H9 (cell line): ENCODE measurements at regions not wholly inside any gene's neighbourhood (a gene's known extent, or its start where the extent isn't known, plus 50 kb on each side); places are given as distances from the start of the nearest gene placed in this dataset.

Source experiments
- DNase-seq: peaks from one replicate; pipeline ENCODE4 v3.0.0-alpha.2; 2017
- H2AFZ ChIP-seq: one replicate; pipeline ENCODE4 v1.6.1; 2013; ENCODE audit warnings: mild to moderate bottlenecking, low read length, control low read depth, moderate library complexity
- H2AK5ac ChIP-seq: 2 replicates; pipeline ENCODE4 v1.6.1; 2013; ENCODE audit warnings: low read length, control low read depth, mixed read lengths; ENCODE audit not compliant: insufficient read length
- H2BK120ac ChIP-seq: one replicate; pipeline ENCODE4 v1.6.1; 2013; ENCODE audit warnings: low read depth, mild to moderate bottlenecking, low read length, control low read depth, inconsistent platforms; ENCODE audit not compliant: poor library complexity, severe bottlenecking
- H2BK12ac ChIP-seq: 2 replicates; pipeline ENCODE4 v1.6.1; 2013; ENCODE audit warnings: low read length, control low read depth, mixed read lengths, low read depth; ENCODE audit not compliant: insufficient read length
- H2BK15ac ChIP-seq: 2 replicates; pipeline ENCODE4 v1.6.1; 2013; ENCODE audit warnings: low read depth, low read length, control low read depth
- H2BK20ac ChIP-seq: one replicate; pipeline ENCODE4 v1.6.1; 2013; ENCODE audit warnings: low read depth, mild to moderate bottlenecking, low read length, control low read depth, inconsistent platforms; ENCODE audit not compliant: poor library complexity, severe bottlenecking
- H2BK5ac ChIP-seq: 2 replicates; pipeline ENCODE4 v1.6.1; 2013; ENCODE audit warnings: low read length, control low read depth, mixed read lengths; ENCODE audit not compliant: insufficient read length
- H3K14ac ChIP-seq: 2 replicates; pipeline ENCODE4 v1.6.1; 2013; ENCODE audit warnings: low read length, control low read depth; ENCODE audit not compliant: insufficient read depth
- H3K18ac ChIP-seq: 2 replicates; pipeline ENCODE4 v1.6.1; 2013; ENCODE audit warnings: low read depth, mild to moderate bottlenecking, mixed read lengths, low read length, control low read depth; ENCODE audit not compliant: insufficient read length
- H3K23ac ChIP-seq: 2 replicates; pipeline ENCODE4 v1.6.1; 2013; ENCODE audit warnings: low read length, control low read depth, mixed read lengths, low read depth; ENCODE audit not compliant: insufficient read length
- H3K23me2 ChIP-seq: 2 replicates; pipeline ENCODE4 v1.6.1; 2013; ENCODE audit warnings: low read depth, mild to moderate bottlenecking, mixed read lengths, low read length, control low read depth; ENCODE audit not compliant: insufficient read length, poor library complexity, severe bottlenecking
- H3K27ac ChIP-seq: 2 replicates; pipeline ENCODE4 v1.5.1; 2013; ENCODE audit warnings: low read length, control low read depth, mixed read lengths, low read depth; ENCODE audit not compliant: insufficient read length
- H3K27me3 ChIP-seq: 2 replicates; pipeline ENCODE4 v1.6.1; 2013; ENCODE audit warnings: low read length, control low read depth, inconsistent platforms; ENCODE audit not compliant: insufficient read depth
- H3K4ac ChIP-seq: 2 replicates; pipeline ENCODE4 v1.6.1; 2013; ENCODE audit warnings: low read depth, mild to moderate bottlenecking, control low read depth, inconsistent platforms, low read length, moderate library complexity
- H3K4me1 ChIP-seq: 2 replicates; pipeline ENCODE4 v1.6.1; 2013; ENCODE audit warnings: low read length, control low read depth, inconsistent platforms; ENCODE audit not compliant: insufficient read depth
- H3K4me2 ChIP-seq: 2 replicates; pipeline ENCODE4 v1.6.1; 2013; ENCODE audit warnings: low read length, control low read depth, mixed read lengths; ENCODE audit not compliant: insufficient read length, insufficient read depth
- H3K56ac ChIP-seq: 2 replicates; pipeline ENCODE4 v1.6.1; 2013; ENCODE audit warnings: low read depth, mild to moderate bottlenecking, mixed read lengths, low read length, control low read depth; ENCODE audit not compliant: insufficient read length
- H3K79me1 ChIP-seq: 2 replicates; pipeline ENCODE4 v1.6.1; 2013; ENCODE audit warnings: low read depth, mild to moderate bottlenecking, moderate library complexity, low read length, control low read depth, inconsistent platforms; ENCODE audit not compliant: insufficient read depth, poor library complexity, severe bottlenecking
- H3K79me2 ChIP-seq: 2 replicates; pipeline ENCODE4 v1.6.1; 2013; ENCODE audit warnings: low read length, control low read depth, inconsistent platforms; ENCODE audit not compliant: insufficient read depth
- H3K9ac ChIP-seq: 2 replicates; pipeline ENCODE4 v1.6.1; 2013; ENCODE audit warnings: low read length, control low read depth, mixed read lengths; ENCODE audit not compliant: insufficient read length; ENCODE audit errors: extremely low read depth
- H3K9me3 ChIP-seq: one replicate; pipeline ENCODE4 v1.6.1; 2013; ENCODE audit warnings: low read depth, low read length, inconsistent platforms; ENCODE audit not compliant: control insufficient read depth
- H3T11ph ChIP-seq: one replicate; pipeline ENCODE4 v1.6.1; 2013; ENCODE audit warnings: mild to moderate bottlenecking, low read length, control low read depth, inconsistent platforms
- H4K20me1 ChIP-seq: one replicate; pipeline ENCODE4 v1.6.1; 2013; ENCODE audit not compliant: control insufficient read depth, insufficient read length, insufficient read depth
- H4K5ac ChIP-seq: 2 replicates; pipeline ENCODE4 v1.6.1; 2013; ENCODE audit warnings: low read depth, mild to moderate bottlenecking, mixed read lengths, low read length, control low read depth; ENCODE audit not compliant: insufficient read length
- H4K8ac ChIP-seq: replicated peaks from 2 replicates; pipeline ENCODE4 v1.6.1; 2013; ENCODE audit warnings: low read length, control low read depth, mixed read lengths, low read depth; ENCODE audit not compliant: insufficient read length
- H4K91ac ChIP-seq: 2 replicates; pipeline ENCODE4 v1.6.1; 2013; ENCODE audit warnings: low read depth, mild to moderate bottlenecking, moderate library complexity, mixed read lengths, low read length, control low read depth; ENCODE audit not compliant: insufficient read length
- H3K27ac Mint-ChIP-seq, 3 experiments: 2 replicates in 2 of 3; 3 replicates in 1 of 3; pipeline ENCODE4 v1.8.0; 2020 to 2021; ENCODE audit warnings: mixed read lengths in 3 of 3, mild to moderate bottlenecking in 1 of 3, moderate library complexity in 1 of 3
- H3K27me3 Mint-ChIP-seq: 2 replicates; pipeline ENCODE4 v1.8.0; 2021; ENCODE audit warnings: low read depth, mild to moderate bottlenecking, moderate library complexity, mixed read lengths
- H3K36me3 Mint-ChIP-seq, 3 experiments: 2 replicates in 2 of 3; 3 replicates in 1 of 3; pipeline ENCODE4 v1.8.0; 2020 to 2021; ENCODE audit warnings: low read depth in 3 of 3, mixed read lengths in 3 of 3; ENCODE audit not compliant: insufficient read depth in 1 of 3
- H3K4me1 Mint-ChIP-seq, 2 experiments: 2 replicates each; pipeline ENCODE4 v1.8.0; 2020; ENCODE audit warnings: mixed read lengths in 2 of 2
- H3K4me3 Mint-ChIP-seq, 2 experiments: 2 replicates in 1 of 2; 3 replicates in 1 of 2; pipeline ENCODE4 v1.8.0; 2020 to 2021; ENCODE audit warnings: mild to moderate bottlenecking in 2 of 2, mixed read lengths in 2 of 2, moderate library complexity in 1 of 2
- H3K9me3 Mint-ChIP-seq, 2 experiments: 2 replicates in 1 of 2; 3 replicates in 1 of 2; pipeline ENCODE4 v1.8.0; 2020; ENCODE audit warnings: mild to moderate bottlenecking in 2 of 2, mixed read lengths in 2 of 2, moderate library complexity in 1 of 2
- CTCF ChIP-seq: fragments of 200-600 bp; sonication (generic); conservative IDR thresholded peaks from 3 replicates; pipeline ENCODE4 v1.8.0; 2021; ENCODE audit warnings: antibody characterized with exemption, mild to moderate bottlenecking
- WGBS: extraction: QIAGEN DNeasy Blood & Tissue Kit; methylation state at CpG from one replicate; pipeline ENCODE4 v1.1.7; 2013; ENCODE audit warnings: missing lambda C conversion rate, low lambda C conversion rate, mixed read lengths; ENCODE audit not compliant: insufficient read length; ENCODE audit errors: extremely low coverage; 5-methylcytosine and 5-hydroxymethylcytosine counted together

- WGBS = no CpG with 5 or more reads among the region's 6 CpGs
- Histone ChIP-seq H2BK5ac (no peak overlapping the region), H3K14ac (no peak overlapping the region), H3K4ac (no peak overlapping the region), H3K18ac (no peak overlapping the region), H2AFZ (no peak overlapping the region), H3K27me3 (no peaks in the 10 kb centered on the region), H4K8ac (no peak overlapping the region), H3K9me3 (no peaks in the 10 kb centered on the region), H2BK20ac (no peak overlapping the region), H3K23me2 (no peaks in the 10 kb centered on the region), H3K27ac (no peak overlapping the region), H3K9ac (no peak overlapping the region), H3K4me2 (no peak overlapping the region), H3K23ac (no peak overlapping the region), H4K91ac (no peak overlapping the region), H2BK15ac (no peak overlapping the region), H3K4me1 (no peaks in the 10 kb centered on the region), H4K5ac (no peak overlapping the region), H2AK5ac (no peak overlapping the region), H3K79me1 (no peaks in the 10 kb centered on the region), H3K56ac (no peak overlapping the region), H2BK12ac (no peak overlapping the region), H3T11ph (no peak overlapping the region), H2BK120ac (no peak overlapping the region), H4K20me1 (no peaks in the 10 kb centered on the region), H3K79me2 (no peaks in the 10 kb centered on the region)
- peaks cover 5% of the 10 kb centered on the region for H3K27me3 Mint-ChIP-seq
- DNase-seq = no peak
- H3K27ac Mint-ChIP-seq = no peak overlapping the region
- H3K9me3 Mint-ChIP-seq = no peaks in the 10 kb centered on the region
- H3K4me3 Mint-ChIP-seq = no peak overlapping the region
- peaks cover 8 to 12% of the 10 kb centered on the region in 2 experiments; a peak in 3 of 4 replicates for H3K4me1 Mint-ChIP-seq
- H3K36me3 Mint-ChIP-seq = no peaks in the 10 kb centered on the region
- TF ChIP-seq CTCF = no peak
Measured at GRCh38 chr7:156100086-156100485, 287.8 kb upstream of the SHH start.
